GM21619 (cell line): ENCODE measurements at regions not wholly inside any gene's neighbourhood (a gene's known extent, or its start where the extent isn't known, plus 50 kb on each side); places are given as distances from the start of the nearest gene placed in this dataset.

ENCODE experiments used
- ATAC-seq: cut with Tn5 transposase; IDR thresholded peaks from one replicate; pipeline ENCODE4 v1.9.1; 2021; ENCODE audit not compliant: unreplicated experiment

DNA sequence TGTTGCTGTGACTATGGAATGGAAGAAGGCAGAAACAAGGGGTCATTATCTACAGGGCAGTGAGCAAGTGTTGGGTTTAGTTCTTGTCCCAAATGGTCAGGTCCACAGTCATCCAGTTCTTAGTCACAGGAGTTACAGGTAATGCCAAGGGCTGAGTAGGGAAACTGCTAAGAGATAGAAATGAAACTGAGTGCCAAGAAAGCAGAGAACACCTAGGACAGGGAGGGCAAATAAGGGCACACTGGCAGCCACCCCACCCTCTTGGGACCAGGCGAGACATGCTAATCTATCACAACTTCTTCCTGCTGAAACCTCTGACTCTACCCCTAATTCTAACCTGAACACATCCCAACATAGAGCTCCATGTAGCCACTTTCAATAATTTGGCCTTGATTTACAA is 103.2 kb downstream of the KLF4 start:
- no peak for ATAC-seq
